Hepatic stellate cell (primary cell): ENCODE measurements at regions not wholly inside any gene's neighbourhood (a gene's known extent, or its start where the extent isn't known, plus 50 kb on each side); places are given as distances from the start of the nearest gene placed in this dataset.

Experiments used
- DNase-seq: peaks from one replicate; pipeline ENCODE4 v3.0.0; 2011; ENCODE audit warnings: low spot score

DNA sequence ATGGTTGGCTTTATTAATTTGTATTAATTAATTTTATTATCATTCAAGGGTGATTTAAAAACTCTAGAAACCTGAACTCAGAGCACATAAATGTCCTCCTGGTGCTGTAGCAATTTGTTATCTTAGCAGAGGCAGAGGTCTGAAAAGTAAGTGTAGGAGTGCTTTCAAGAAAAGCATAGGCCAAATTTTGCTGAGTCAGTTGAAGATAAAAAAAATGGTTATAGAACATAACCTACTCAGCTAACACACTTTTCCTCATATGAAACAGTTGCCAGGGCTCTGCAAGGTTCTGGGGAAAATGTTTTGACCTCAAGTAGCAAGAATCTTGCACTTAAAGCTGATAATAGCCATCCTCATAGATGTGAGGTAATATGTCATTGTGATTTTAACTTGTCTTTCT is 53.5 kb upstream of the CHODL start:
- DNase-seq = no peak

GRCh38 chr21:18178509-18178908 is 66.1 kb upstream of the CHODL start:
- DNase-seq = no peak

- DNase-seq = no peak
Observed at GRCh38 chr21:18174370-18174769, 70.3 kb upstream of the CHODL start.

GRCh38 chr21:18170829-18171228 is 73.8 kb upstream of the CHODL start:
- no peak for DNase-seq

DNA sequence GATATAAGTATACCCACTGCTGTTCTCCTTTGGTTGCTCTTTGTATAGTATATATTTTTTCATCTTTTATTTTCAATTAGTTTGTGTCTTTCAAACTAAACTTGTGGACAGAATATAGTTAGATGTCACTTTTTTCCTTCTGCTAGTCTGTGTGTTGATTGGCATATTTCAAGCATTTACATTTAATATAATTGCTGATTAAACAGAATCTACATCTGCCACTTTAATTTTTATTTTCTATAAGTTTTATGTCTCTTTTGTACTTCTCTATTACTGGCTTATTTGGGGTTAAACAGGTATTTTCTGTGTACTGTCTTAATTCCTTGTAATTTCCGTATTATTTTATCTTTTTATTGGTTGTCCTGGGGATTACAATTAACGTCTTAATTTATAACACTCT is 74.4 kb upstream of the CHODL start:
- no peak for DNase-seq

GRCh38 chr21:18168108-18168507 is 76.5 kb upstream of the CHODL start:
- no peak for DNase-seq

DNA sequence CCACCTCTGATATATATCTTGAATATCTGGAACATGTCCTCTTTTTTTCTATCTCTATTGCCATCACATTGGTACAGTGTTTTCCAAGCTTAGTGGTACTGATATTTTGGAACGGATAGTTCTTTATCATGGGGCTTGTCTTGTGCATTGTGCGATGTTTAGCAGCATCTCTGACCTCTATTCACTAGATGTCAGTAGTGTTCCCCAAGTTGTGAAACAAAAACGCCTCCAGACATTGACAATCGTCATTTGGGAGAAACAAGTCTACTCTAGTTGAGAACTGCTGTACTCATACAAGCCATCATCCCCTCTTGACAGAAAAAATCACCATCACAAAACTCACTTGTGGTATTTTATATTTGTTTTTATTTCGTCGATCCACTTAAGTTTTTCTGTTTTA is 79.7 kb upstream of the CHODL start:
- DNase-seq = no peak

DNA sequence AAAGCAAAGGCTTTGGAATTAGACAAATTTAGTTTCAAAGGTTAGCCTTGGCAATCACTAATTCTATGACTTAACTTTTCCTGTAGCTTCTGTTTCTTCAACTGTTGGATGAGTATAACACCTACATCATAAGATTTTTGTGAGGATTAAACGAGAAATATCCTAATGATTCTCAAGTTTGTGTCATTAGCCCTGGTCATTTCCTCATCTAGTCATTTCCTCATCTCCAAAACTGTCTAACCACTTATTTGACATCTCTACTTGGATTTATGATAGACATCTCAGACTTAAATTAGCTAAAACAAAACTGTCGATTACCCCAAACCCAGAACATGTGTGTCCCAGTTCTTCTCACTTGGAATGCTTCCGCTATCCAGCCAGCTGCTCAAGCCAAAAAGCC is 80.2 kb upstream of the CHODL start:
- no peak for DNase-seq

GRCh38 chr21:18163956-18164355 is 80.7 kb upstream of the CHODL start:
- DNase-seq = no peak

DNA sequence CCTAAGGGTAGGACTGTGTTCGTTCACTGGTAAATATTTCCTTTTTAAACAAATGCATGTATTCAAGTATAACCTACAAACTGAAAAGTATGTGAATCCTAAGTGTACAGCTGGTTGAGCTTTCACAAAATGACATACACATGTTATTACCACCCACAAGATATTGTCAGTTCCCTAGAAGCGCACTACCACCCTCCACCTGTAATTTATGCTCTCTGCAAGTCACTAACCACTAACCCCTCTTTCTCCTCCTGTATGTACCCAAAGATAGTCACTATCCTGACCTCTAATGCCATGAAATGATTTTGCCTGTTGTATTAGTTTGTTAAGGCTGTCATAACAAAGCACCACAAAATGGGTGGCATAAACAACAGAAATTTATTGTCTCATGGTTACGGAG is 82.8 kb upstream of the CHODL start:
- no peak for DNase-seq

DNA sequence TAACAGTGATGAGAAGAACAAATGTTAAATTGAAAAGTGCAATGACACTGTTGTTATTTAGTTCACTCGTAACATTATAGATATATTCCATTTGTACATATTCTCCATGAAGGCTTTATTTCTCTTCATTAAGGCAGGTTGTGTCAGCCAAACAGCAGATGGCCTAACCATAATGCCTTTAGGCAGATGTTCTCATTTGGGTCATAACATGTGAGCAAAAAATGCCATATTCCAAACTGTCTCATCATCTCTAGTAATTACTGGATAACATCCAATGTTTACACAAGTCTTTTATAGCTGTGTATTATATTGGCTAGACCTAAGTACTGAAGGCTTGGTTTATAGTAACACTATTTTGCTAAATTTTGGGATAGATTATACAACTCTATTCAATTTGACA is 87.2 kb upstream of the CHODL start:
- DNase-seq = no peak

- no peak for DNase-seq
Observed at GRCh38 chr21:18155508-18156193, 89.0 kb upstream of the CHODL start.

GRCh38 chr21:18153063-18153462 is 91.6 kb upstream of the CHODL start:
- DNase-seq = no peak

GRCh38 chr21:18152371-18152770 is 92.3 kb upstream of the CHODL start:
- DNase-seq = no peak

DNA sequence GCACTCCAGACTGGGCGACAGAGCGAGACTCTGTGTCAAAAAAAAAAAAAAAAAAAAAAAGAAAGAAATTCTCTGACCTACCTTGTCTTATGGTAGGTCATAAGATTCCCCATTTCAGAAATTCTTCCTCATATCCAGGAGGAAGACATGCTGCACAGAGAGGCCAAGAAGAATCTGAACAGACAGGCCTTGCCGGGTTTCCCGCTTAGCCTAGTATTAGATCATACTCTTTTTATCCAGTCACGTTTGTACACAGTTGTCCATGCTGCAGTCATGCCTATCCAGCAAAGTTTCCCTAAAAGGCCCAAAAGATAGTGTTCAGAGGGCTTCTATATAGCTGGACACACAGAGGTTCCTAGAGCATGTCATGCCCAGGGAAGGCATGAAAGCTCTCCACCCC is 93.6 kb upstream of the CHODL start:
- no peak for DNase-seq

GRCh38 chr21:18148401-18148800 is 96.2 kb upstream of the CHODL start:
- no peak for DNase-seq

DNA sequence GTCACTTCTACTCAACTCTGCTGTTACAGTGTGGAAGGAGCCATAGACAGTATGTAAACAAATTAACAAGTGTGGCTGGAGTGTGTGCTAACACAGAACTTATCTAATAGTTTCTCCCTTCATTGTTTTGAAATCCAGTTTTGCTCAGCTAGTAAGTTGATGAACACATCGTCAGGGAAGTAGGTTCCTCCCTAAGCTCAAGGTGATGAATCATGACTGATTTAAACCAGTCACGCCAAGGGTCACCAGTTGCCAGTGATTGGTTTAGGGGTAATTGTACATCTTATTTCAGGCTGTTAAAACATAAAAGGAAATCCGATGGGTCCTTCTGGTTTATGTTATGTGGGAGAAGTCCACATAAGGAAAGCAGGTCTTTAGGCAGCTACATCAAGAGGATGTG is 97.0 kb upstream of the CHODL start:
- DNase-seq = no peak

GRCh38 chr21:18146820-18147219 is 97.8 kb upstream of the CHODL start:
- DNase-seq = no peak

DNA sequence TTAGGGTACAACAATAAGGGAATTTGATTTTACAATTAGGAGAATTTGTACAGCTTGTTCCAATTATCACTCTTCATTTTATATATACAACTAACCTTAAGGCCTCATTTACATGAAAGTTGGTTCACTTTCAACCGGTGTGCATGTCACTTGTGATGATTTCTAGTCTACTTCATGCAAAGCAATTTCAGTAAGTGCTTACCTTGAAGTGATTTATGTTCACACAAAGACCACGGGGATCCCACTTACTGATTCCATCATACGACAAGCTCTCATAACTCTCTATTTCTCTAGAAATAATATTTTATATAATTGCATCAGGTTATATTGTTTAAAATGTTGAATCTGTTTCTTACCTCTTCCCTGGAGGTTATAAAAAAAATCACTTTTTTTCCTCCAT is 100.3 kb upstream of the CHODL start:
- DNase-seq = no peak

- no peak for DNase-seq
Observed at GRCh38 chr21:18142655-18143054, 102.0 kb upstream of the CHODL start.

DNA sequence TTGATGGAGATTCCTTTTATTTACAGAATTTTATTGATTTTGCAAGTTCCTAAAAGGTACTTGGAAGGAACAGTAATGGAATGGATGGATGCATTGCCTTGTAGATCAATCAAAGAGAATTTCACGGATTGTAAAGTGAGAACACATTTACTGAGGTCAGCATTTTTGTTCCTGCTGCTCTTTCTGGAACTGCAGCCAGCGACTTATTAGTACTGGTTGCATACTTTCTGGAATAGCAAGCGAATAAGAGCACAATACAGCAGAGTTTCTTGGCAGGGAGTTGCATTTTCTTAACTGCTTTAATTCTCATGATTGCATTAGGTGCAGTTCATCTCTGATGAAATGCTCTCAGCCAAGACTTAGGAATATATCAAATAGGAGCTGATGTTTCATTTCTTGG is 106.1 kb upstream of the CHODL start:
- no peak for DNase-seq

- DNase-seq = no peak
Observed at GRCh38 chr21:18129526-18129925, 115.1 kb upstream of the CHODL start.

DNA sequence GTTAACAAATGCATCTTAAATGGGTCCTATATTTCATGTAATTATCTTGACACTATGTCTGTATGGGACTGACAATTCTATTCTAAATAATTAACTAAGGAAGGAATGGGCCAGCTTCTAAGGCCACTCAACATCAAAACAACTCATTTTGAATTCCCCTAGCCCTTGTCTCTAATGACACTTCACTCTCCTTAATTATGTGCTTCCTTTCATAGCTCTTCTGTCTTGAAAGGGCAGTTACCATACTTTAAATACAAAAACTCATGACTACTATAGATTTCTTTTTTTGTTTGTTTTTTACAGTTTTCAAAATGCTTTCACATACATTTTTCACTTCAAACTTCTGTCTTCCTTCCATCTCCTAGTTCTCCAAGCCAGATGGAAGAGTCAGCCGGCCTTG is 126.1 kb upstream of the CHODL start:
- DNase-seq = no peak

- DNase-seq = no peak
Observed at GRCh38 chr21:18117176-18117575, 127.5 kb upstream of the CHODL start.

GRCh38 chr21:18114810-18115209 is 129.8 kb upstream of the CHODL start:
- no peak for DNase-seq
